ENCODE measurements at regions not wholly inside any gene's neighbourhood (a gene's known extent, or its start where the extent isn't known, plus 50 kb on each side); places are given as distances from the start of the nearest gene placed in this dataset.

DNA sequence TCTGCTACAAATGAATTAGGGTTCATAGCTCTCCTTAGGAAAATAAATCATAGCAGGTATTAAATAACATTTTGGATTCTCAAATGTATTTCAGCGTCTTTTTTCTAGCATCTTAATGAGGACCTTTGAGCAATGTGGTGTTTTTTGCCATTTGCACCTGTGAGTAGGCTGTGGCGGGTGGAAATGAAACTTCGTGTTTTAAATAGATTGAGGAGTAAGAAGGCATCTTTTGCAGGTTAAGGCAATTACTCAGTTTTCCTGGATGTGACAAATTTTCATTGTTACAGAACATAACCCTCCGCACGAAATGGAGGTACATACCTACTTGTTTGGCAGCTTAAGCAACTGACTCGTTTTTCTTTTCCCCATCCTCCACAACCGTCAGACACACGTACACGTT lies 708.9 kb upstream of the NRSN1 start (continued):
- TF ChIP-seq ARID4B (CRISPR knock-in tag; IDR thresholded peaks at IDR 0.05; ENCODE audit: borderline replicate concordance), result no peak
- TF ChIP-seq SMAD4 (CRISPR knock-in tag; IDR thresholded peaks at IDR 0.05), result no peak
- TF ChIP-seq RELA (CRISPR knock-in tag; IDR thresholded peaks at IDR 0.05; ENCODE audit: borderline replicate concordance), result no peak
- no peak for TF ChIP-seq MXD4 (CRISPR knock-in tag; IDR thresholded peaks at IDR 0.05; ENCODE audit: borderline replicate concordance)
- TF ChIP-seq ATF1 (CRISPR knock-in tag; IDR thresholded peaks at IDR 0.05), result no peak
- TF ChIP-seq HMGA2 (CRISPR knock-in tag; IDR thresholded peaks at IDR 0.05), result no peak

GRCh38 chr6:23418095-23418494 lies 707.9 kb upstream of the NRSN1 start:
- TF ChIP-seq ZNF512 (CRISPR knock-in tag; IDR thresholded peaks at IDR 0.05; ENCODE audit: borderline replicate concordance), result no peak
- no peak for TF ChIP-seq HMGA2 (CRISPR knock-in tag; IDR thresholded peaks at IDR 0.05)
- no peak for TF ChIP-seq ZNF263 (CRISPR knock-in tag; IDR thresholded peaks at IDR 0.05; ENCODE audit: low read depth)
- TF ChIP-seq ELF4 (CRISPR knock-in tag; IDR thresholded peaks at IDR 0.05; ENCODE audit: low read depth), result no peak
- no peak for TF ChIP-seq EMX1 (CRISPR knock-in tag; IDR thresholded peaks at IDR 0.05)
- TF ChIP-seq PRDM15 (CRISPR knock-in tag; IDR thresholded peaks at IDR 0.05), result no peak
- TF ChIP-seq CREM (CRISPR knock-in tag; IDR thresholded peaks at IDR 0.05), result no peak
- TF ChIP-seq ZBTB21 (CRISPR knock-in tag; IDR thresholded peaks at IDR 0.05; ENCODE audit: borderline replicate concordance), result no peak
- TF ChIP-seq SMAD4 (CRISPR knock-in tag; IDR thresholded peaks at IDR 0.05), result no peak
- no peak for TF ChIP-seq JUN (CRISPR knock-in tag; IDR thresholded peaks at IDR 0.05)
- TF ChIP-seq, protein P1, sequence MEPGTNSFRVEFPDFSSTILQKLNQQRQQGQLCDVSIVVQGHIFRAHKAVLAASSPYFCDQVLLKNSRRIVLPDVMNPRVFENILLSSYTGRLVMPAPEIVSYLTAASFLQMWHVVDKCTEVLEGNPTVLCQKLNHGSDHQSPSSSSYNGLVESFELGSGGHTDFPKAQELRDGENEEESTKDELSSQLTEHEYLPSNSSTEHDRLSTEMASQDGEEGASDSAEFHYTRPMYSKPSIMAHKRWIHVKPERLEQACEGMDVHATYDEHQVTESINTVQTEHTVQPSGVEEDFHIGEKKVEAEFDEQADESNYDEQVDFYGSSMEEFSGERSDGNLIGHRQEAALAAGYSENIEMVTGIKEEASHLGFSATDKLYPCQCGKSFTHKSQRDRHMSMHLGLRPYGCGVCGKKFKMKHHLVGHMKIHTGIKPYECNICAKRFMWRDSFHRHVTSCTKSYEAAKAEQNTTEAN (CRISPR knock-in tag; IDR thresholded peaks at IDR 0.05), result no peak
- ATAC-seq (no peak), DNase-seq (ENCODE audit: low spot score) (no peak)
- ChIA-PET POLR2A (no interaction called here), CTCF (no interaction called here)
- Mint-ChIP-seq H3K36me3 (no peaks in the 10 kb centered on the region), H3K27ac (no peak overlapping the region), H3K4me1 (0 out of 2 replicates have a peak, but pooled peaks cover 4% of the 10 kb centered on the region), H3K9me3 (peaks cover 18% of the 10 kb centered on the region), H3K4me3 (no peak overlapping the region), H3K27me3 (ENCODE audit: low read depth) (no peaks in the 10 kb centered on the region)
